ENCODE measurements at regions not wholly inside any gene's neighbourhood (a gene's known extent, or its start where the extent isn't known, plus 50 kb on each side); places are given as distances from the start of the nearest gene placed in this dataset.

- TF ChIP-seq POLR2A (conservative IDR thresholded peaks at IDR 0.05) (no peak), ARNT (IDR thresholded peaks at IDR 0.05) (no peak), CHD2 (IDR thresholded peaks at IDR 0.05; ENCODE audit: low read depth, low read length) (no peak)
- TF ChIP-seq, protein P1, sequence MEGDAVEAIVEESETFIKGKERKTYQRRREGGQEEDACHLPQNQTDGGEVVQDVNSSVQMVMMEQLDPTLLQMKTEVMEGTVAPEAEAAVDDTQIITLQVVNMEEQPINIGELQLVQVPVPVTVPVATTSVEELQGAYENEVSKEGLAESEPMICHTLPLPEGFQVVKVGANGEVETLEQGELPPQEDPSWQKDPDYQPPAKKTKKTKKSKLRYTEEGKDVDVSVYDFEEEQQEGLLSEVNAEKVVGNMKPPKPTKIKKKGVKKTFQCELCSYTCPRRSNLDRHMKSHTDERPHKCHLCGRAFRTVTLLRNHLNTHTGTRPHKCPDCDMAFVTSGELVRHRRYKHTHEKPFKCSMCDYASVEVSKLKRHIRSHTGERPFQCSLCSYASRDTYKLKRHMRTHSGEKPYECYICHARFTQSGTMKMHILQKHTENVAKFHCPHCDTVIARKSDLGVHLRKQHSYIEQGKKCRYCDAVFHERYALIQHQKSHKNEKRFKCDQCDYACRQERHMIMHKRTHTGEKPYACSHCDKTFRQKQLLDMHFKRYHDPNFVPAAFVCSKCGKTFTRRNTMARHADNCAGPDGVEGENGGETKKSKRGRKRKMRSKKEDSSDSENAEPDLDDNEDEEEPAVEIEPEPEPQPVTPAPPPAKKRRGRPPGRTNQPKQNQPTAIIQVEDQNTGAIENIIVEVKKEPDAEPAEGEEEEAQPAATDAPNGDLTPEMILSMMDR (IDR thresholded peaks at IDR 0.05 in 2 of 3, conservative IDR thresholded peaks at IDR 0.05 in 1 of 3; ENCODE audit: insufficient read depth in 2 of 3, low read depth in 1 of 3, low read length in 3 of 3), result no peak
- TF ChIP-seq, protein P2, sequence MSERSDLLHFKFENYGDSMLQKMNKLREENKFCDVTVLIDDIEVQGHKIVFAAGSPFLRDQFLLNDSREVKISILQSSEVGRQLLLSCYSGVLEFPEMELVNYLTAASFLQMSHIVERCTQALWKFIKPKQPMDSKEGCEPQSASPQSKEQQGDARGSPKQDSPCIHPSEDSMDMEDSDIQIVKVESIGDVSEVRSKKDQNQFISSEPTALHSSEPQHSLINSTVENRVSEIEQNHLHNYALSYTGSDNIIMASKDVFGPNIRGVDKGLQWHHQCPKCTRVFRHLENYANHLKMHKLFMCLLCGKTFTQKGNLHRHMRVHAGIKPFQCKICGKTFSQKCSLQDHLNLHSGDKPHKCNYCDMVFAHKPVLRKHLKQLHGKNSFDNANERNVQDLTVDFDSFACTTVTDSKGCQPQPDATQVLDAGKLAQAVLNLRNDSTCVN (CRISPR knock-in tag; IDR thresholded peaks at IDR 0.05), result no peak
Measured at GRCh38 chr7:126361183-126361582, 891.6 kb downstream of the GRM8 start.
